HCT116 (cell line): ENCODE measurements at regions not wholly inside any gene's neighbourhood (a gene's known extent, or its start where the extent isn't known, plus 50 kb on each side); places are given as distances from the start of the nearest gene placed in this dataset.

Source experiments
- CBX3 ChIP-seq: IDR thresholded peaks from 2 replicates; pipeline ENCODE4 v1.6.1; 2012; ENCODE audit warnings: low read depth
- CEBPB ChIP-seq: IDR thresholded peaks from 2 replicates; pipeline ENCODE4 v1.6.1; 2012; ENCODE audit warnings: low read depth
- CTCF ChIP-seq, 3 experiments: fragments of 200-600 bp in 1 of 3; sonication (generic) in 1 of 3; IDR thresholded peaks in 2 of 3; conservative IDR thresholded peaks in 1 of 3; 2 replicates each; pipeline ENCODE4 v1.5.1; 2012 to 2017; ENCODE audit warnings: low read depth in 2 of 3, low read length in 2 of 3, antibody characterized with exemption in 1 of 3, borderline replicate concordance in 1 of 3, control low read depth in 1 of 3, mild to moderate bottlenecking in 1 of 3, mixed read lengths in 1 of 3, mixed run types in 1 of 3, moderate library complexity in 1 of 3; ENCODE audit not compliant: insufficient read depth in 1 of 3
- ELF1 ChIP-seq: IDR thresholded peaks from 2 replicates; pipeline ENCODE4 v1.6.1; 2012; ENCODE audit warnings: low read depth, borderline replicate concordance
- EZH2 ChIP-seq: fragments of 200-600 bp; sonication (generic); IDR thresholded peaks from 2 replicates; pipeline ENCODE4 v1.6.1; 2017; ENCODE audit warnings: antibody characterized with exemption, mixed run types
- EZH2phosphoT487 ChIP-seq: fragments of 200-600 bp; IDR thresholded peaks from 2 replicates; pipeline ENCODE4 v1.6.1; 2018; ENCODE audit warnings: antibody characterized with exemption, borderline replicate concordance
- MAX ChIP-seq: IDR thresholded peaks from 2 replicates; pipeline ENCODE4 v1.6.1; 2012
- POLR2A ChIP-seq: IDR thresholded peaks from 2 replicates; pipeline ENCODE4 v1.7.0; 2011; ENCODE audit warnings: borderline replicate concordance; ENCODE audit not compliant: insufficient read depth, insufficient read length; ENCODE audit errors: extremely low read depth
- POLR2AphosphoS5 ChIP-seq: IDR thresholded peaks from 2 replicates; pipeline ENCODE4 v1.6.1; 2011; ENCODE audit warnings: mild to moderate bottlenecking, low read depth, low read length, moderate library complexity
- RAD21 ChIP-seq: IDR thresholded peaks from 2 replicates; pipeline ENCODE4 v1.6.1; 2012; ENCODE audit warnings: low read depth, mild to moderate bottlenecking
- SRF ChIP-seq: IDR thresholded peaks from 2 replicates; pipeline ENCODE4 v1.6.1; 2012; ENCODE audit warnings: low read depth

- TF ChIP-seq POLR2A = no peak
- no peak for TF ChIP-seq ELF1
- TF ChIP-seq CTCF (IDR thresholded peaks at IDR 0.05 in 2 of 3, conservative IDR thresholded peaks at IDR 0.05 in 1 of 3; ENCODE audit: borderline replicate concordance in 1 of 3, insufficient read depth in 1 of 3, low read depth in 2 of 3, low read length in 2 of 3) = no peak
- no peak for TF ChIP-seq SRF
- no peak for TF ChIP-seq EZH2phosphoT487
- no peak for TF ChIP-seq RAD21
- TF ChIP-seq MAX = no peak
- TF ChIP-seq POLR2AphosphoS5 = no peak
- TF ChIP-seq EZH2 = no peak
- TF ChIP-seq CEBPB = no peak
- TF ChIP-seq CBX3 = no peak
These were observed 167.6 kb upstream of the NYAP2 start for GRCh38 chr2:225231900-225232299.
